GM19395 (cell line): ENCODE measurements at regions not wholly inside any gene's neighbourhood (a gene's known extent, or its start where the extent isn't known, plus 50 kb on each side); places are given as distances from the start of the nearest gene placed in this dataset.
"Not testable (repeated sequence)": the region's sequence is repeated elsewhere in the genome, so short reads cannot be mapped to it uniquely, and the experiment has no call there.

Source experiments
- ATAC-seq: cut with Tn5 transposase; IDR thresholded peaks from one replicate; pipeline ENCODE4 v1.9.1; 2021; ENCODE audit warnings: mild to moderate bottlenecking, moderate library complexity; ENCODE audit not compliant: unreplicated experiment

GRCh38 chr4:20062054-20062453, 189.7 kb upstream of the SLIT2 start:
- ATAC-seq = no peak

- ATAC-seq = no peak
Measured at GRCh38 chr4:20050768-20051167, 200.9 kb upstream of the SLIT2 start.

GRCh38 chr4:20049889-20050288, 201.8 kb upstream of the SLIT2 start:
- no peak for ATAC-seq

- ATAC-seq = no peak
Measured at GRCh38 chr4:20046931-20047677, 204.6 kb upstream of the SLIT2 start.

GRCh38 chr4:20046179-20046578, 205.5 kb upstream of the SLIT2 start:
- no peak for ATAC-seq

- ATAC-seq = no peak
Measured at GRCh38 chr4:20044966-20045365, 206.7 kb upstream of the SLIT2 start.

GRCh38 chr4:20044502-20044911, 207.2 kb upstream of the SLIT2 start:
- no peak for ATAC-seq

GRCh38 chr4:20043991-20044390, 207.7 kb upstream of the SLIT2 start:
- no peak for ATAC-seq

GRCh38 chr4:20042769-20043168, 208.9 kb upstream of the SLIT2 start:
- ATAC-seq = no peak

- ATAC-seq = no peak
Measured at GRCh38 chr4:20041839-20042407, 209.8 kb upstream of the SLIT2 start.

- ATAC-seq = no peak
Measured at GRCh38 chr4:20037745-20038144, 214.0 kb upstream of the SLIT2 start.

- no peak for ATAC-seq
Measured at GRCh38 chr4:20030108-20030507, 221.6 kb upstream of the SLIT2 start.

- ATAC-seq = no peak
Measured at GRCh38 chr4:20028645-20029044, 223.1 kb upstream of the SLIT2 start.

- ATAC-seq = no peak
Measured at GRCh38 chr4:20026456-20026855, 225.2 kb upstream of the SLIT2 start.

GRCh38 chr4:20022471-20022870, 229.2 kb upstream of the SLIT2 start:
- ATAC-seq = no peak

- ATAC-seq = no peak
Measured at GRCh38 chr4:20020056-20020455, 231.6 kb upstream of the SLIT2 start.

GRCh38 chr4:20019310-20020015, 232.2 kb upstream of the SLIT2 start:
- no peak for ATAC-seq

GRCh38 chr4:20017777-20018115, 234.0 kb upstream of the SLIT2 start:
- no peak for ATAC-seq

- ATAC-seq = no peak
Measured at GRCh38 chr4:20017070-20017776, 234.5 kb upstream of the SLIT2 start.

- no peak for ATAC-seq
Measured at GRCh38 chr4:20015636-20016224, 236.0 kb upstream of the SLIT2 start.

GRCh38 chr4:20003836-20004558, 247.7 kb upstream of the SLIT2 start:
- not testable (repeated sequence) for ATAC-seq
